C4-2B (cell line): ENCODE measurements at regions not wholly inside any gene's neighbourhood (a gene's known extent, or its start where the extent isn't known, plus 50 kb on each side); places are given as distances from the start of the nearest gene placed in this dataset.

Experiments used
- H3K27ac ChIP-seq: fragments of 450-650 bp; 2 replicates; pipeline ENCODE4 v1.5.1; 2017
- CTCF ChIP-seq: fragments of 450-650 bp; conservative IDR thresholded peaks from 2 replicates; pipeline ENCODE4 v1.5.1; 2017; ENCODE audit warnings: mild to moderate bottlenecking
- ZFX ChIP-seq: fragments of 450-650 bp; IDR thresholded peaks from 2 replicates; pipeline ENCODE4 v1.6.1; 2017

DNA sequence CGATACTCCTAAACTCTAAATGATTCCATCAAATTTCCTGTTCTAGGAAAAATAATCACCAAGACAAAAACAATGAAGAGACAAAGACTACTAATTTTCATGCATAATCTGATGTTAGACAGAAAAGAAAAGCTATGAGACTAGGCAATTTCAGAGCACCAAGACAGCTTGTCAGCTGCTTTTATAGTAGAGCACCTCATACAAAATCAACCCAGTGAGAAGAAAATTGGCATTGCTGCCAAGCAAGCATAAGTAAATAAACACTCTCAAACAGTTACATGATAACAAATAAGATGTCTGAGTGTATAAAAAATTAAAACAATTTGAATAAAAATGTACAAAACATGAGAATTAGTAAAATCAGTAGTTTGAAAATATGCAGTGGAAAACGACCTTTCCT lies 1544.6 kb downstream of the C4orf33 start:
- TF ChIP-seq ZFX (no peak), CTCF (no peak)
- no peak overlapping the region for H3K27ac ChIP-seq

- H3K27ac ChIP-seq = no peak overlapping the region
- TF ChIP-seq ZFX = no peak
- TF ChIP-seq CTCF = no peak
Measured at GRCh38 chr4:130646886-130647285, 1550.9 kb downstream of the C4orf33 start.

- no peak overlapping the region for H3K27ac ChIP-seq
- TF ChIP-seq ZFX = no peak
- no peak for TF ChIP-seq CTCF
Measured at GRCh38 chr4:130648570-130648969, 1552.6 kb downstream of the C4orf33 start.

DNA sequence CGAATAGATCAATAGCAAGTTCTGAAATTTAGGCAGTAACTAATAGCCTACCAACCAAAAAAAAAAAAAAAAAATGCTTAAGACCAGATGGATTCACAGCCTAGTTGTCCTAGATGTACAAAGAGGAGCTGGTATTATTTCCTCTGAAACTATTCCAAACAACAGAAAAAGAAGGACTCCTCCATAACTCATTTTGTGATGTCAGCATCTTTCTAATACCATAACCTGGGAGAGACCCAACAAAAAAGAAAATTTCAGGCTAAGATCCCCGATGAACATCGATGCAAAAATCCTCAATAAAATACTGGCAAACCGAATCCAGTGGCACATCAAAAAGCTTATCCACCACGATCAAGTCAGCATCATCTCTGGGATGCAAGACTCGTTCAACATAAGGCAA lies 1557.9 kb downstream of the C4orf33 start:
- H3K27ac ChIP-seq = no peak overlapping the region
- TF ChIP-seq CTCF = no peak
- TF ChIP-seq ZFX = no peak

- TF ChIP-seq ZFX = no peak
- TF ChIP-seq CTCF = no peak
Measured at GRCh38 chr4:130659320-130659719, 1563.4 kb downstream of the C4orf33 start.

DNA sequence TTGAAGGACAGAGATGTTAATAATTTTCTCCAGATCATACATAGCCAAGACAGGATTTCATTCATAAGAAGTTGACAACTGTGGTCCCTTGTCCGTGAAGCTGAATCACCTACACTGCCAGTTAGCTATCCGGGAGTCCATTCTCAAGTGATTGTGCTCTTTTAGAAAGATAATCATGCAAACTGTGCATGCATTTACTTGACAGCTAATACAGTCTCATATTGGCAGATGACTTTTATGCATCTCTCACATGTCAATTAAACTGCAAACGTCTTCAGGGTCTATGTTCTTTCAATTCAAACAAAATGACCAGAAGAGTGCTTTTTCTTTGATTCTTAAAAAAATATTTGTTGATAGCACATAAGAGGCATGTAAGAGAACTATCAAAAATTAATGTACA lies 1572.9 kb downstream of the C4orf33 start:
- H3K27ac ChIP-seq = no peak overlapping the region
- TF ChIP-seq CTCF (no peak), ZFX (no peak)

More at GRCh38 chr4:130659320-130659719, 1563.4 kb downstream of the C4orf33 start:
- H3K27ac ChIP-seq = no peak overlapping the region

DNA sequence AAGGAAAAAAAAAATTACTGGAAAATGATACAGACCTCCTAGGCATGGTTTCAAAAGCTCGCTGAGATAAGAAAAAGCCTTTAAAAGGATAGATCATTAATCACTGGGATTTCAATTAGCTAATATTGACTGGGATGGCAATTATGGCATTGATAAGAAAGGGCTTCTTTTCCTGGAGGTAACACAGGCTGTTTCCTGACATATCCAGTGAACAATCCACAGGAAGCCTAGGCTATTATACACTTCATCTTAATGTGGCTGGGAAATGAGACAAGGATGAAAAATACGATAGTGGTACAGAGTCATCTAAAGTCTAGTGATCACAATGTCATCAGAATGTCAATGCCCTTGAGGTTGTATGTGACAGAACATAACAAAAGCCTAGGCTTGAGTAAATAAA lies 1579.3 kb downstream of the C4orf33 start:
- no peak overlapping the region for H3K27ac ChIP-seq
- TF ChIP-seq CTCF = no peak
- no peak for TF ChIP-seq ZFX
